Upper lobe of right lung (tissue), 1 donor: ENCODE measurements at regions not wholly inside any gene's neighbourhood (a gene's known extent, or its start where the extent isn't known, plus 50 kb on each side); places are given as distances from the start of the nearest gene placed in this dataset.

Experiments
- ATAC-seq: fragments of 200-7000 bp; cut with Tn5 transposase; one replicate; pipeline ENCODE4 v1.9.1; 2020; ENCODE audit warnings: mild to moderate bottlenecking, moderate library complexity
- DNase-seq: peaks from one replicate; pipeline ENCODE4 v3.0.0-alpha.2; 2020
- H3K27ac ChIP-seq: fragments of 200-600 bp; one replicate; pipeline ENCODE4 v1.8.0; 2022
- H3K27me3 ChIP-seq: fragments of 200-600 bp; one replicate; pipeline ENCODE4 v1.8.0; 2022; ENCODE audit warnings: mild to moderate bottlenecking
- H3K36me3 ChIP-seq: fragments of 200-600 bp; one replicate; pipeline ENCODE4 v1.8.0; 2022
- H3K4me1 ChIP-seq: fragments of 200-600 bp; one replicate; pipeline ENCODE4 v1.8.0; 2022
- H3K4me3 ChIP-seq: fragments of 200-600 bp; one replicate; pipeline ENCODE4 v1.8.0; 2022; ENCODE audit warnings: mild to moderate bottlenecking
- H3K9me3 ChIP-seq: fragments of 200-600 bp; one replicate; pipeline ENCODE4 v1.8.0; 2022
- CTCF ChIP-seq: fragments of 200-600 bp; IDR thresholded peaks from one replicate; pipeline ENCODE4 v1.8.0; 2022; ENCODE audit warnings: antibody characterized with exemption
- intact Hi-C: fragments of 100-400 bp; cut with DNase I; formaldehyde crosslinking; loops from one replicate; pipeline ENCODE4 v1.11.0; 2022
- donor health status: DM: no; HTN: yes; CAD: no; lungs with severe emphysema.

DNA sequence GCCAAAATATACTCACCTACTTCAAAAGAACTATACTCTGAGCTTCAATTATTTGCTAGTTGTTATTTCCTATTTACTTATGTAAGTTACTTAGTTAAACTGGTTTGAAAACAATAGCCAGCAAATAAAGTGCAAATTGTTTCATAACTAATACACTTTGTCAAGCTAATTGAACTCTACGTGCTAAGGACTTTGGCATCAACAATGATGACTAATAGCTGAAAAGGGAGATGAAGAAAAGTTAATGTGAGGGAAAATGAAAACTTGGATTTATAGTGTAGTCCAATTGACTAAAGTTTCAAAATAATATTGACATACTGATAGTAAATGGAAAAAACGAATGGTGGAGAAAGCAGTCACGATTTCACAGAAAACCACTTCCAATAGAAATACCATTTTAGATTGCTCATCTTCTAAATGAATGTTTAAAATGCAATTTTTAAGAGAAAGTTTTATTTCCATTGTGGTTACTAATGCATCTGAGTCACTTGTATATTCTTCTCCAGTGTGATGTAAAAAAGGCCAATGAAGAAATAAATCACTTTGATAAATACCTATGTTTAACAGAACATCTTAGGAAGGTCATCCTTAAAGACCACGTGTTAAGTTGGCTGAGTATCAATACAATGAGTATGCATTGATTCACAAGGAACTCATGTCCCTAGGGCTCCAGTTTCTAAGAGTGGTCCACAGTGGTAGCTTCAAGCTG is 455.2 kb downstream of the LTN1 start:
- no peaks in the 10 kb centered on the region for H3K36me3 ChIP-seq
- intact Hi-C loops, result no loop called here
- ATAC-seq, result no peak
- DNase-seq, result no peak
- no peaks in the 10 kb centered on the region for H3K9me3 ChIP-seq
- no peak for TF ChIP-seq CTCF
- no peaks in the 10 kb centered on the region for H3K4me1 ChIP-seq
- no peak overlapping the region for H3K27ac ChIP-seq
- H3K4me3 ChIP-seq, result no peak overlapping the region
- H3K27me3 ChIP-seq, result no peaks in the 10 kb centered on the region

GRCh38 chr21:28532446-28532845 is 460.2 kb downstream of the LTN1 start:
- Histone ChIP-seq H3K36me3 (no peaks in the 10 kb centered on the region), H3K4me3 (no peak overlapping the region), H3K4me1 (no peaks in the 10 kb centered on the region), H3K27me3 (no peaks in the 10 kb centered on the region), H3K27ac (no peak overlapping the region), H3K9me3 (no peaks in the 10 kb centered on the region)
- TF ChIP-seq CTCF, result no peak
- DNase-seq, result no peak
- intact Hi-C loops, result no loop called here
- no peak for ATAC-seq

- no peaks in the 10 kb centered on the region for H3K27me3 ChIP-seq
- no peak overlapping the region for H3K4me3 ChIP-seq
- H3K9me3 ChIP-seq, result no peaks in the 10 kb centered on the region
- no peaks in the 10 kb centered on the region for H3K4me1 ChIP-seq
- ATAC-seq, result no peak
- no peaks in the 10 kb centered on the region for H3K36me3 ChIP-seq
- intact Hi-C loops, result no loop called here
- no peak overlapping the region for H3K27ac ChIP-seq
- no peak for TF ChIP-seq CTCF
- DNase-seq, result no peak
Observed at GRCh38 chr21:28523367-28523766, 469.3 kb downstream of the LTN1 start.

- Histone ChIP-seq H3K4me1 (no peaks in the 10 kb centered on the region), H3K4me3 (no peak overlapping the region), H3K27ac (no peak overlapping the region), H3K9me3 (no peaks in the 10 kb centered on the region), H3K36me3 (no peaks in the 10 kb centered on the region), H3K27me3 (no peaks in the 10 kb centered on the region)
- peak; percentile 28 for TF ChIP-seq CTCF
- ATAC-seq (peak; percentile 23), DNase-seq (no peak)
- intact Hi-C loops, result no loop called here
Observed at GRCh38 chr21:28522014-28522799, 470.5 kb downstream of the LTN1 start.

GRCh38 chr21:28518630-28519029 is 474.0 kb downstream of the LTN1 start:
- no peaks in the 10 kb centered on the region for H3K9me3 ChIP-seq
- H3K27me3 ChIP-seq, result no peaks in the 10 kb centered on the region
- intact Hi-C loops, result no loop called here
- H3K4me1 ChIP-seq, result no peaks in the 10 kb centered on the region
- H3K36me3 ChIP-seq, result no peaks in the 10 kb centered on the region
- H3K27ac ChIP-seq, result no peak overlapping the region
- no peak overlapping the region for H3K4me3 ChIP-seq
- DNase-seq (no peak), ATAC-seq (no peak)
- no peak for TF ChIP-seq CTCF
